ENCODE measurements at regions not wholly inside any gene's neighbourhood (a gene's known extent, or its start where the extent isn't known, plus 50 kb on each side); places are given as distances from the start of the nearest gene placed in this dataset.
"Not testable (repeated sequence)": the region's sequence is repeated elsewhere in the genome, so short reads cannot be mapped to it uniquely, and the experiment has no call there.

DNA sequence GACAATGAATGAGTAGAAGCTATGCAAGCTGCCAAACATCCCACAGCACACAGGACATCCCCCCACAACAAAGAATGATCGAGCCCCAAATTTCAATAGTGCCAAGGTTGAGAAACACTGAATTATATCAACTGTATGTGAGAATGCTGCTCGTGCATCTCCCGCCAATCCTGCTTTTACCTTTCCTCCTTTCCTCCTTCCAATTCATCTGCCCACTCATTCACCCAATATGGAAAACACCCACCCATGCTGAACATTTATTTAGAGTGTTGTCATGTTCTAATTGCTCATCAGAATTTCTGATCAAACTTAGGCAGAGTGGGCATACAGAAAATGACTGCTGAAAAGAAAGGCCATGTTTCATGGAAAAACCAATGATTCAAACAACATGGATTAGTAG is 183.0 kb downstream of the TMEM114 start:
- TF ChIP-seq, protein P1, sequence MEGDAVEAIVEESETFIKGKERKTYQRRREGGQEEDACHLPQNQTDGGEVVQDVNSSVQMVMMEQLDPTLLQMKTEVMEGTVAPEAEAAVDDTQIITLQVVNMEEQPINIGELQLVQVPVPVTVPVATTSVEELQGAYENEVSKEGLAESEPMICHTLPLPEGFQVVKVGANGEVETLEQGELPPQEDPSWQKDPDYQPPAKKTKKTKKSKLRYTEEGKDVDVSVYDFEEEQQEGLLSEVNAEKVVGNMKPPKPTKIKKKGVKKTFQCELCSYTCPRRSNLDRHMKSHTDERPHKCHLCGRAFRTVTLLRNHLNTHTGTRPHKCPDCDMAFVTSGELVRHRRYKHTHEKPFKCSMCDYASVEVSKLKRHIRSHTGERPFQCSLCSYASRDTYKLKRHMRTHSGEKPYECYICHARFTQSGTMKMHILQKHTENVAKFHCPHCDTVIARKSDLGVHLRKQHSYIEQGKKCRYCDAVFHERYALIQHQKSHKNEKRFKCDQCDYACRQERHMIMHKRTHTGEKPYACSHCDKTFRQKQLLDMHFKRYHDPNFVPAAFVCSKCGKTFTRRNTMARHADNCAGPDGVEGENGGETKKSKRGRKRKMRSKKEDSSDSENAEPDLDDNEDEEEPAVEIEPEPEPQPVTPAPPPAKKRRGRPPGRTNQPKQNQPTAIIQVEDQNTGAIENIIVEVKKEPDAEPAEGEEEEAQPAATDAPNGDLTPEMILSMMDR (IDR thresholded peaks at IDR 0.05; ENCODE audit: poor library complexity, severe bottlenecking) = no peak
- Histone ChIP-seq H3K4me1 (ENCODE audit: insufficient read depth, poor library complexity, severe bottlenecking) (no peaks in the 10 kb centered on the region), H3K27ac (ENCODE audit: poor library complexity, severe bottlenecking) (no peak overlapping the region), H3K36me3 (ENCODE audit: low read depth) (no peaks in the 10 kb centered on the region), H3K4me3 (ENCODE audit: severe bottlenecking) (no peak overlapping the region), H3K9me3 (ENCODE audit: severe bottlenecking) (no peaks in the 10 kb centered on the region), H3K27me3 (ENCODE audit: insufficient read depth, poor library complexity, severe bottlenecking) (no peaks in the 10 kb centered on the region)
- DNase-seq (ENCODE audit: low spot score) (no peak), ATAC-seq (ENCODE audit: low read depth) (no peak)

DNA sequence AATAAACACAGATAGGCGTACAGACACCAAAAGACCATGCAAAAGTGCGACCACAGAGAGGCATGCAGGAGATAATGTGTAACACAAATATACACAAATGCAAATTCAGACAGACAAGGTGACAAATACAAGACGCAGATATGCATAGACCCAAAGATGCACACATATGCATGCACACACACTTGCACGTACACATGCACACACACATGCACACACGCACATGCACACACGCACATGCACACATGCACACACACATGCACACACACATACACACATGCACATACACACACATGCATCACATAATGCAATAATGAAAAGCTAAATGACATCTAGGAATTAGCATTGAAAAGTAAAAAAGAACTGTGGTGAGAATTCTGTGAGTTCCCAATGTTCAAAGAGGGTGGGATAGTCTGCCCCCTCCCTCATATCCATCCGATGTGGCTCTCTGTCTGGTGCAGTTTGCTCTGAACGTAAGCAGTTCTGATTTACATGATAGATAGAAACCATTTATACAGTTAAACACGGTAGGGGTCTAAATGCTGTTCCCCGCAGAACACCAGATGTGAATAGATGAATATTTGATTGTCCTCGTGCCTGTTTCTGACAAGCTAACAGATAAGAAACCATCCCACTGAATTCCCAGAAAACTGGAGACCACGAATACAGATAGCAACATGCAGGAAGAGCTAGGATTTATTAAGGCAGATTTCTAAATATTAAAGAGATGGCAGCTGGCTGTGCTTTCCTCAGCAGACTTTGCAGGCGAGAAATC is 186.1 kb downstream of the TMEM114 start:
- H3K4me1 ChIP-seq (ENCODE audit: insufficient read depth, poor library complexity, severe bottlenecking) = no peaks in the 10 kb centered on the region
- no peaks in the 10 kb centered on the region for H3K9me3 ChIP-seq (ENCODE audit: severe bottlenecking)
- DNase-seq (ENCODE audit: low spot score) = no peak
- ATAC-seq (ENCODE audit: low read depth) = no peak
- no peaks in the 10 kb centered on the region for H3K27me3 ChIP-seq (ENCODE audit: insufficient read depth, poor library complexity, severe bottlenecking)
- TF ChIP-seq, protein P1 (IDR thresholded peaks at IDR 0.05; ENCODE audit: poor library complexity, severe bottlenecking) = no peak
- no peak overlapping the region for H3K4me3 ChIP-seq (ENCODE audit: severe bottlenecking)
- no peaks in the 10 kb centered on the region for H3K36me3 ChIP-seq (ENCODE audit: low read depth)
- H3K27ac ChIP-seq (ENCODE audit: poor library complexity, severe bottlenecking) = no peak overlapping the region

DNA sequence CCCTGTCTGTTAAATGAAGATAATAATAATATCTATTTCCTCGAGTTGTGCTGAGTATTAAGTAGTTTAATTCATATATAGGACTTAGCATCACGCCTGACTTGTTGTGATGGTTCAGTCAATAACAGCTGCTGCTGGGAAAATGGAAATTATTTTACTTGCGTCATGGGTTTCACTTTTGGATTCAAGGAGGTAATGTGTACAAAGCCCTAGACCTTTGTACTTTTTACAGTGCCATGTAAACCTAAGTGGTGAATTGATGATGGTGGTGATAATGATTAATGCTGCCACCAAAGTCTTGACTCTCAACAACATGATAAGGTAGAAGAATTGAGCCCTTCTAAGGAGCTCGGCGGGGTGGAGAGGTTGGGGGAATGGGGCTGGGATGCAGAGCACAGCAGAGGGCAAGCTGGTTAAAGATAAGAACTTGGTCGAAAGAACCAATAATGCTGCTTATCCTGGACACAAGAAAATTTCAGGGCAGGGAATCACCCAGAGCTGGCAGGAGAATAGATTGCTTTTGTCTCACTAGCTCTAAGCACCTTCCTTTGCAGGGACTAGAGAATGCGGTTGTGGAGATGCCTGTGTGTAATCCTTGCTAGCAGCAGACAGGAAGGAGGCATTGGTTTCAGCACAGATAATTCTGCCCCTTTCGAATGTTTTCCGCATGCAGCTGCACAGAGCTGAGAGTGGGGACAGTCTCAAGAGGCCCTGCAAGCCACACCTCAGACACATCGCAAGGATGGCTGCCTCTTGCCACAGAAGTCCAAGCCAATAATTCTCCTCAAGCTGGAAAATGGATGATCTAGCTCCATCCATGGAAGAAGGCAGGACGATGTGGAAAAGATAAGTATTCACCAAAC is 187.1 kb downstream of the TMEM114 start:
- Histone ChIP-seq H3K36me3 (ENCODE audit: low read depth) (no peaks in the 10 kb centered on the region), H3K27ac (ENCODE audit: poor library complexity, severe bottlenecking) (no peak overlapping the region), H3K4me3 (ENCODE audit: severe bottlenecking) (no peak overlapping the region), H3K4me1 (ENCODE audit: insufficient read depth, poor library complexity, severe bottlenecking) (no peaks in the 10 kb centered on the region), H3K9me3 (ENCODE audit: severe bottlenecking) (no peaks in the 10 kb centered on the region), H3K27me3 (ENCODE audit: insufficient read depth, poor library complexity, severe bottlenecking) (no peaks in the 10 kb centered on the region)
- DNase-seq (ENCODE audit: low spot score) (no peak), ATAC-seq (ENCODE audit: low read depth) (no peak)
- TF ChIP-seq, protein P1 (IDR thresholded peaks at IDR 0.05; ENCODE audit: poor library complexity, severe bottlenecking) = no peak

DNA sequence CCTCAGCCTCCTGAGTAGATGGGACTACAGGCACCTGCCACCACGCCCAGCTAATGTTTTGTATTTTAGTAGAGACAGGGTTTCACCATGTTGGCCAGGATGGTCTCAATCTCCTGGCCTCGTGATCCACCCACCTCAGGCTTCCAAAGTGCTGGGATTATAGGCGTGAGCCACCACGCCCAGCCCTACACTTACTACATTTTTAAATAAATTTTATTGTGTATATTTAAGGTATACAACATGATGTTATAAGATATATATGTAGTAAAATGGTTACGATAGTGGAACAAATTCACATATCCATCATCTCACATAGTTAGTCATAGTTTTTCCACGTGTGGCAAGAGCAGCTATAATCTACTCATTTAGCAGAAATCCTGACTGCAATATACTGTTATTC is 189.6 kb downstream of the TMEM114 start:
- not testable (repeated sequence) for H3K4me3 ChIP-seq (ENCODE audit: severe bottlenecking); H3K36me3 ChIP-seq (ENCODE audit: low read depth); H3K27me3 ChIP-seq (ENCODE audit: insufficient read depth, poor library complexity, severe bottlenecking); H3K27ac ChIP-seq (ENCODE audit: poor library complexity, severe bottlenecking); DNase-seq (ENCODE audit: low spot score); ATAC-seq (ENCODE audit: low read depth); H3K9me3 ChIP-seq (ENCODE audit: severe bottlenecking); H3K4me1 ChIP-seq (ENCODE audit: insufficient read depth, poor library complexity, severe bottlenecking)

DNA sequence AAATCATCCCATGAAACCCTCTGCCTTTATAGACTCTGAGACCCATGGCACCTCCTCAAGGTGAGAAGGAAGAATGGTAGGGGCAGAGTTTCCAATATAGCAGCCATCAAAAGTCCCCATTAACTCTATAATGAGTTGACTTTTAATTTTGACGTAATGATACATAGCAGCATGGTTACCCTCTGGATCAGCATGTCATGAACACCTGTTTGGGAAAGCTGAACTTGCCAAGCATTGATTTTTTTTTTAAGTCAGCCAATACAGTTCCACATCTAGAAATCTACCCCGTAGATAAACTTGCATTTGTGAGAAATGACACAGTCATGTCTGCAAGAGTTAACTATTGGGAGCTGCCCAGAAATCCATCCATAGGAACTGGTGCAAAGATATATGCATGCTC is 191.8 kb downstream of the TMEM114 start:
- Histone ChIP-seq H3K4me1 (ENCODE audit: insufficient read depth, poor library complexity, severe bottlenecking) (no peaks in the 10 kb centered on the region), H3K9me3 (ENCODE audit: severe bottlenecking) (no peaks in the 10 kb centered on the region), H3K27me3 (ENCODE audit: insufficient read depth, poor library complexity, severe bottlenecking) (peaks cover 2% of the 10 kb centered on the region), H3K27ac (ENCODE audit: poor library complexity, severe bottlenecking) (no peak overlapping the region), H3K4me3 (ENCODE audit: severe bottlenecking) (no peak overlapping the region), H3K36me3 (ENCODE audit: low read depth) (no peaks in the 10 kb centered on the region)
- TF ChIP-seq, protein P1 (IDR thresholded peaks at IDR 0.05; ENCODE audit: poor library complexity, severe bottlenecking) = no peak
- no peak for ATAC-seq (ENCODE audit: low read depth)
- DNase-seq (ENCODE audit: low spot score) = no peak

Measured in RWPE2 (cell line).